WERI-Rb-1 (cell line): ENCODE measurements at regions not wholly inside any gene's neighbourhood (a gene's known extent, or its start where the extent isn't known, plus 50 kb on each side); places are given as distances from the start of the nearest gene placed in this dataset.

Experiments used
- DNase-seq: peaks from one replicate; pipeline ENCODE4 v3.0.0-alpha.2; 2020
- H3K27ac ChIP-seq: fragments of 250-450 bp; sonication (Bioruptor Pico); 2 replicates; pipeline ENCODE4 v1.5.1; 2020; ENCODE audit warnings: mild to moderate bottlenecking, moderate library complexity
- H3K27me3 ChIP-seq: fragments of 250-450 bp; sonication (Bioruptor Pico); 2 replicates; pipeline ENCODE4 v1.5.1; 2021; ENCODE audit warnings: mild to moderate bottlenecking, low read depth, moderate library complexity; ENCODE audit not compliant: insufficient read depth, severe bottlenecking
- H3K36me3 ChIP-seq: fragments of 250-450 bp; sonication (Bioruptor Pico); 2 replicates; pipeline ENCODE4 v1.5.1; 2020; ENCODE audit warnings: mild to moderate bottlenecking, moderate library complexity
- H3K4me3 ChIP-seq: 2 replicates; pipeline ENCODE4 v1.5.1; 2011; ENCODE audit warnings: low read depth, mild to moderate bottlenecking, control low read depth, low read length
- H3K9me3 ChIP-seq: fragments of 250-450 bp; sonication (Bioruptor Pico); 2 replicates; pipeline ENCODE4 v1.5.1; 2021; ENCODE audit warnings: mild to moderate bottlenecking, moderate library complexity; ENCODE audit not compliant: severe bottlenecking
- TF ChIP-seq, protein P1 (sequence below): IDR thresholded peaks from 2 replicates; pipeline ENCODE4 v1.5.1; 2011; ENCODE audit warnings: low read depth, mild to moderate bottlenecking, control low read depth, inconsistent platforms, low read length

DNA sequence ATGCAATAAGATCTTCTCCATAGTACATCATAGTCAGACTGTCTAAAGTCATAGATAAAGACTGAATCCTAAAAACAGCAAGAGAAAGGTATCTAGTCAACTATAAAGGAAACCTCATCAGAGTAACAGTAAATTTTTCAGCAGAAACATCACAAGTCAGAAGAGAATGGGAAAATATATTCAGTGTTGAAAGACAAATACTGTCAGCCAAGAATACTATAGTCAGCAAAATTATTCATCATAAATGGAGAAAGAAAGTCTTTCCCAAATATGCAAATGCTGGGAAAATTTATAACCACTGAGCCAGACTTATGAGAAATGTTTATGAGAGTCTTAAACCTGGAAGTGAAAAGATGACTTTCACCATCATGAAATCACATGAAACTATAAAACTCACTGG lies 136.7 kb downstream of the KDR start:
- DNase-seq, result no peak

DNA sequence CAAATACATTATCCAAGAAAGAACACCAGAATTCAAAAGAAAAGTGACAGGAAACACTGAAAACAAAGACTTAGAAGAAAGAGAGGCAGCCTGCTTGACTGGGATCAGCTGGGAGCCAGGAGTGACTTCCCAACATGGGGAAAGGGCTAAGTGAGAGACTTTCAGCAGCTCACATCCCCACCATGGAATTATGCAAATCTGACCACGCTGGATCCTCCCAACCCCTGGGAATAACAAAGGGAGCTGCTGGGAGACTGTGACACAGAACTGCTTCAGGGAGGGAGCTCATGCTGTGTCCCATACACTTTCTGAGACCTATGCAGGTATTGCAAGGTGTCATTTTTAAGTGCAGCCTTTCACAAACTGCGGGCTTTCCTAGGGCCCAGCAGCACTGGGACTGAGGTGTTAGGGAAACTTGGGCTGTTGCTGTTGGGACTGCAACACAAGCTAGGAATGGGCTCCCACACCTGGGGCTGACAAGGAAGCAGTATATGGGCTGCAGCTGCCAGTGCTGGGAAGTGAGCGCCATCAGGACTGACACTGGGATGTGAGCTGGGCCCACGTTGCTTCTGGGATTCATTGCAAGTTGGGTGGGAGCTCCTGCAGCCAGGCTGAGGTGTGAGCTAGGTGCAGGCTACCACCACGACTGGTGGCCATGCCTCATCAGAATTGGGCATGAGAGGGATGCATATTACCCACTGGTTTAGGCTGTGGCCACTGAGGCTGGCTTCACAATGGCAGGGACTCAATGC lies 139.1 kb downstream of the KDR start:
- H3K27me3 ChIP-seq, result peaks cover 19% of the 10 kb centered on the region
- H3K27ac ChIP-seq, result no peak overlapping the region
- TF ChIP-seq, protein P1, sequence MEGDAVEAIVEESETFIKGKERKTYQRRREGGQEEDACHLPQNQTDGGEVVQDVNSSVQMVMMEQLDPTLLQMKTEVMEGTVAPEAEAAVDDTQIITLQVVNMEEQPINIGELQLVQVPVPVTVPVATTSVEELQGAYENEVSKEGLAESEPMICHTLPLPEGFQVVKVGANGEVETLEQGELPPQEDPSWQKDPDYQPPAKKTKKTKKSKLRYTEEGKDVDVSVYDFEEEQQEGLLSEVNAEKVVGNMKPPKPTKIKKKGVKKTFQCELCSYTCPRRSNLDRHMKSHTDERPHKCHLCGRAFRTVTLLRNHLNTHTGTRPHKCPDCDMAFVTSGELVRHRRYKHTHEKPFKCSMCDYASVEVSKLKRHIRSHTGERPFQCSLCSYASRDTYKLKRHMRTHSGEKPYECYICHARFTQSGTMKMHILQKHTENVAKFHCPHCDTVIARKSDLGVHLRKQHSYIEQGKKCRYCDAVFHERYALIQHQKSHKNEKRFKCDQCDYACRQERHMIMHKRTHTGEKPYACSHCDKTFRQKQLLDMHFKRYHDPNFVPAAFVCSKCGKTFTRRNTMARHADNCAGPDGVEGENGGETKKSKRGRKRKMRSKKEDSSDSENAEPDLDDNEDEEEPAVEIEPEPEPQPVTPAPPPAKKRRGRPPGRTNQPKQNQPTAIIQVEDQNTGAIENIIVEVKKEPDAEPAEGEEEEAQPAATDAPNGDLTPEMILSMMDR, result no peak
- no peaks in the 10 kb centered on the region for H3K36me3 ChIP-seq
- H3K4me3 ChIP-seq, result no peak overlapping the region
- no peaks in the 10 kb centered on the region for H3K9me3 ChIP-seq
- DNase-seq, result no peak

More for the DNA sequence above, 136.7 kb downstream of the KDR start:
- Histone ChIP-seq H3K9me3 (no peaks in the 10 kb centered on the region), H3K27me3 (peaks cover 17% of the 10 kb centered on the region), H3K27ac (no peak overlapping the region), H3K4me3 (no peak overlapping the region), H3K36me3 (no peaks in the 10 kb centered on the region)
- TF ChIP-seq, protein P1, result no peak

DNA sequence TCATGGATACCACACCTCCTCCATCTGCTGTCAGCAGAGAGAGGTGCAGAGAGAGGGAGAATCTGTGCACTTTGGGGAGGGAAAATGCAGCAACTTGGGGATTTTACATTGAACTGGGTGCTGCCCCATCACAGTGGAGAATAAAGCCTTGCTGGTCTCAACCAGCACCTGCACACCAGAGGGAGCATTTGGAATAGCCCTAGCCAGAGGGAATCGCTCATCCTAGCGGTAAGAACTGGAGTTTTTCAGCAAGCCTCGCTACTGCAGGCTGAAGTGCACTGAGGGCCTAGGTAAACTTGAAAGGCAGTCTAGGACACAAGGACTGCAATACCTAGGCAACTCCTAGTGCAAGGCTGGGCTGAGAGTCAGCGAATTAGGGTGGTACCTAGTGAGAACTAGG lies 148.7 kb downstream of the KDR start:
- TF ChIP-seq, protein P1, result no peak
- no peak for DNase-seq
- no peaks in the 10 kb centered on the region for H3K9me3 ChIP-seq
- H3K36me3 ChIP-seq, result no peaks in the 10 kb centered on the region
- peaks cover 41% of the 10 kb centered on the region for H3K27me3 ChIP-seq
- no peak overlapping the region for H3K4me3 ChIP-seq
- no peak overlapping the region for H3K27ac ChIP-seq

DNA sequence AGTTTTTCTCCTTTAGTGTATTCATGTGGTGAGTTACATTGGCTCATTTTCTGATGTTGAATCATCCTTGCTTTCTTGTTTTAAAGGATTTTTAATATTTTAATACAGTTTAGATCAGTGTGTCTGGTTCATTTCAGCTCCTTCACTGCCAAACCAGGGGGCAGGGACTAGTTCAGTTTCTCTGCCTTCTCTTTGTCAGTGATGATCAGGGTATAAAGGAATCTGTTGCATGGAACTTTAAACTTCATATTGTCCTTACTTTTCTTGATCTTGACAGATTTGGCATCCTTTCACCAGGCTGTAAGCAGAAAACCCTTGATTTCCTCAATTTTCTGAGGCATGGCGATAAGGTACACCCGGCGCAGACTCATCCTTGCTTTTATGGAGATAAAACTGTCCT lies 149.4 kb downstream of the KDR start:
- no peak overlapping the region for H3K4me3 ChIP-seq
- no peak overlapping the region for H3K27ac ChIP-seq
- H3K27me3 ChIP-seq, result peaks cover 41% of the 10 kb centered on the region
- no peak for DNase-seq
- H3K9me3 ChIP-seq, result no peaks in the 10 kb centered on the region
- TF ChIP-seq, protein P1, result no peak
- no peaks in the 10 kb centered on the region for H3K36me3 ChIP-seq

DNA sequence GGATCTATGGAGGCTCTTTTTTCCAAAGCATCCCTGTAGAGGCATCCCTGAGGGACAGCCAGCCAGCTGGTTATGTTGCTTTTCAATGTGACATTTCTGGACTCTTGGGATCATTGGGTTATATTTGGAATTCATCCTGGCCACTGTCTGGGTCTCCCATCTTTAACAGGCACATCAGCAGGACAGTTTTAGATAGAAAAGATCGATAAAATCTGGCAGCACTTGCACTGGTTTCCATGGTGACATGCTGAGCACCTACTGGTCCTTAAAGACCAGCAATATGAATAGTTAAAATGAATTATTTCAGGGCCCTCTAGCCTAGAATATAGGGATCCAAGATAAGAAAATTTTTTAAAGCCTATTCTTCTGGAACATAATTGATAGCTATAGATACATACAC lies 151.6 kb downstream of the KDR start:
- TF ChIP-seq, protein P1, result no peak
- peaks cover 41% of the 10 kb centered on the region for H3K27me3 ChIP-seq
- H3K9me3 ChIP-seq, result no peaks in the 10 kb centered on the region
- no peak overlapping the region for H3K27ac ChIP-seq
- no peaks in the 10 kb centered on the region for H3K36me3 ChIP-seq
- DNase-seq, result no peak
- no peak overlapping the region for H3K4me3 ChIP-seq

DNA sequence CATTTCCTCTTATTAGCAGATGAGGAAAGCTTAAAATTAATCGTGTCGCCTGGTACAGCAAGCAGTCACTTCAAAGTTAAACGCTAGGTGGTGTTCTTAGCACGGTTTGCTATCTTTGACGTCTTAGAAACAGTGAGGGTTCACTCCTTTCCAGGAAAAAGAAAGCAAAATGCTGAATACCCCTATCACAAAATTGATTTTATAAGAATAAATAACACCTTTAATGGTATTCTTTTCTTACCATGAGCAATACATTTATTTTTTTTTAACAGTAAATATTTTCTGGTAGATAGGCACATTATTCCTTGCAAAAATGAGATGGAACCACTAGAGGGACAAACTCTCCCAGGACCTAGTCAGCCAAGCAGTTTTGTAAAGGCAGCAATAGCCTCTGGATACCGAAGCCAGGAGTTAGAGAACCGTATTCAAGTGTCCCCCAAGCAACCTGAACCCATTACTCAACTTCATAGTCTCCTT lies 153.9 kb downstream of the KDR start:
- peaks cover 35% of the 10 kb centered on the region for H3K27me3 ChIP-seq
- TF ChIP-seq, protein P1, result peak; percentile 50
- H3K4me3 ChIP-seq, result no peak overlapping the region
- H3K27ac ChIP-seq, result no peak overlapping the region
- no peak for DNase-seq
- H3K36me3 ChIP-seq, result no peaks in the 10 kb centered on the region
- H3K9me3 ChIP-seq, result no peaks in the 10 kb centered on the region
